ENCODE measurements at regions not wholly inside any gene's neighbourhood (a gene's known extent, or its start where the extent isn't known, plus 50 kb on each side); places are given as distances from the start of the nearest gene placed in this dataset.

DNA sequence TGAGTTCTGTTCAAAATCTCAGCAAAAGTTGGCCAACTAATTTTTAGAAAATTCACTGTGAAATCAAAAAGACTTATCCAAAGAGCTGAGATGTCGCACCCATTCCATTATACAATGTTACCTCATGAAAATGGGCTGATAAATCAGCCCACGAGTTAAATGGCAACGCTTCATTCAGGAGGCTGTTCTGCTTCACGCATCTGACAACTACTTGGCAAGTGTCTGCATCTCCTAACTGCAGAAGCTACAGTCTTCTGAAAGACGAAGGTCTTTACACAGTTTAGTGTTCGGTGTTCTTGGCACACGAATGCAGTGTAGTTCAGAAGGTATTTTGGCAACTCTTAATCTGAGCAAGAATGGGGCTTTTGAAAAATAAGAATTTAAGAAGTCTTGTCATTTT, 166.6 kb upstream of the DKK2 start:
- no peaks in the 10 kb centered on the region for H3K36me3 ChIP-seq
- no peak overlapping the region for H3K4me3 ChIP-seq
- 81 to 87% methylated on average over 7 of the region's 7 CpGs for WGBS, 2 donors
- no peaks in the 10 kb centered on the region for H3K9me3 ChIP-seq
- H3K27me3 ChIP-seq, result no peaks in the 10 kb centered on the region
- intact Hi-C loops (cut with DNase I), result loop anchor here (5.0 kb wide), 1 partner anchor 40 kb away; no protein-coding TSS in a partner anchor
- H3K27ac ChIP-seq, result peak overlapping the region in 3 of 4 donors; percentile 54 to 61 (median 59)
- TF ChIP-seq EP300 (IDR thresholded peaks at IDR 0.05), result peak in 1 of 4 donors; percentile 29
- peak; percentile 67 to 91 (median 78) for TF ChIP-seq POLR2AphosphoS5 (IDR thresholded peaks at IDR 0.05)
- no peak for TF ChIP-seq POLR2A (IDR thresholded peaks at IDR 0.05)
- H3K4me1 ChIP-seq, result peaks cover 0 to 13% (median 10%) of the 10 kb centered on the region in 4 donors
- DNase-seq, result no peak

- Histone ChIP-seq H3K4me3 (no peak overlapping the region), H3K27me3 (no peaks in the 10 kb centered on the region), H3K4me1 (peaks cover 0 to 34% (median 25%) of the 10 kb centered on the region in 4 donors), H3K36me3 (no peaks in the 10 kb centered on the region), H3K27ac (no peak overlapping the region), H3K9me3 (no peaks in the 10 kb centered on the region)
- TF ChIP-seq POLR2AphosphoS5 (IDR thresholded peaks at IDR 0.05), result no peak
- TF ChIP-seq, protein P1, sequence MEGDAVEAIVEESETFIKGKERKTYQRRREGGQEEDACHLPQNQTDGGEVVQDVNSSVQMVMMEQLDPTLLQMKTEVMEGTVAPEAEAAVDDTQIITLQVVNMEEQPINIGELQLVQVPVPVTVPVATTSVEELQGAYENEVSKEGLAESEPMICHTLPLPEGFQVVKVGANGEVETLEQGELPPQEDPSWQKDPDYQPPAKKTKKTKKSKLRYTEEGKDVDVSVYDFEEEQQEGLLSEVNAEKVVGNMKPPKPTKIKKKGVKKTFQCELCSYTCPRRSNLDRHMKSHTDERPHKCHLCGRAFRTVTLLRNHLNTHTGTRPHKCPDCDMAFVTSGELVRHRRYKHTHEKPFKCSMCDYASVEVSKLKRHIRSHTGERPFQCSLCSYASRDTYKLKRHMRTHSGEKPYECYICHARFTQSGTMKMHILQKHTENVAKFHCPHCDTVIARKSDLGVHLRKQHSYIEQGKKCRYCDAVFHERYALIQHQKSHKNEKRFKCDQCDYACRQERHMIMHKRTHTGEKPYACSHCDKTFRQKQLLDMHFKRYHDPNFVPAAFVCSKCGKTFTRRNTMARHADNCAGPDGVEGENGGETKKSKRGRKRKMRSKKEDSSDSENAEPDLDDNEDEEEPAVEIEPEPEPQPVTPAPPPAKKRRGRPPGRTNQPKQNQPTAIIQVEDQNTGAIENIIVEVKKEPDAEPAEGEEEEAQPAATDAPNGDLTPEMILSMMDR (IDR thresholded peaks at IDR 0.05), result no peak
- no peak for TF ChIP-seq POLR2A (IDR thresholded peaks at IDR 0.05)
- no peak for TF ChIP-seq EP300 (IDR thresholded peaks at IDR 0.05)
- WGBS, 2 donors, result 16 to 68% methylated on average over 4 of the region's 4 CpGs
- no peak for DNase-seq
- intact Hi-C loops (cut with DNase I), result loop anchor here (10.0 kb wide), 1 partner anchor 468 kb away; no protein-coding TSS in a partner anchor
These were observed 161.0 kb upstream of the DKK2 start for GRCh38 chr4:107197121-107197520.

- TF ChIP-seq, protein P1 (IDR thresholded peaks at IDR 0.05), result no peak
- TF ChIP-seq POLR2AphosphoS5 (IDR thresholded peaks at IDR 0.05), result no peak
- TF ChIP-seq POLR2A (IDR thresholded peaks at IDR 0.05), result no peak
- no peak for TF ChIP-seq EP300 (IDR thresholded peaks at IDR 0.05)
- WGBS, 2 donors, result 57 to 87% methylated on average over 2 of the region's 2 CpGs
- H3K9me3 ChIP-seq, result no peaks in the 10 kb centered on the region
These were observed 160.2 kb upstream of the DKK2 start for GRCh38 chr4:107196312-107196711.

GRCh38 chr4:107194005-107194404, 157.9 kb upstream of the DKK2 start:
- WGBS, 2 donors, result 89 to 90% methylated on average over 4 of the region's 4 CpGs
- H3K36me3 ChIP-seq, result no peaks in the 10 kb centered on the region

More at GRCh38 chr4:107196312-107196711, 160.2 kb upstream of the DKK2 start:
- Histone ChIP-seq H3K27me3 (no peaks in the 10 kb centered on the region), H3K27ac (peak overlapping the region in 3 of 4 donors; percentile 9 to 22 (median 14)), H3K36me3 (no peaks in the 10 kb centered on the region), H3K4me1 (peaks cover 0 to 32% (median 25%) of the 10 kb centered on the region in 4 donors), H3K4me3 (no peak overlapping the region)
- DNase-seq, result no peak
- intact Hi-C loops (cut with DNase I), result loop anchor here (10.0 kb wide), 1 partner anchor 468 kb away; no protein-coding TSS in a partner anchor

DNA sequence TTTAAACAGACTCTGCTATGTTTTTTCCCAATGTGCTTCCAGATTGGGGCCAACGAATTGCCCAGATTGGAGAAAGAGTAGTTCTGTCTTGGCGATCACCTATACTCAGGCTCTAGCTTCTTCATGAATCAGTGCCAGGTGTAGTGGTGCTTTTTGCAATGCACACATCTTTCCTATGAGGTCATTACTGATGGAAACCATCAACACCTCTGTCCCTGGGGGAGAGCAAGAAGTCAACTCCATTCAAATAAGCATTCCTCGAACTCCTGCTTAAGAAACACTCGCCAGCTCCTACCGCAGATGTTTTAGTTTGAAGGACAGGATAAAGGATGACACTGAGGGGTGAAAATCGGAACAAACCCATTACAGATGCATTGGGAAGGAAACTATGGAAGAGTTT, 156.5 kb upstream of the DKK2 start:
- DNase-seq, result no peak
- Histone ChIP-seq H3K4me1 (peaks cover 0 to 42% (median 28%) of the 10 kb centered on the region in 4 donors), H3K27ac (no peak overlapping the region), H3K4me3 (no peak overlapping the region), H3K36me3 (no peaks in the 10 kb centered on the region), H3K27me3 (no peaks in the 10 kb centered on the region), H3K9me3 (no peaks in the 10 kb centered on the region)
- intact Hi-C loops (cut with DNase I), result loop anchor here (10.0 kb wide), 1 partner anchor 472 kb away; no protein-coding TSS in a partner anchor
- 89 to 90% methylated on average over 6 of the region's 6 CpGs for WGBS, 2 donors
- TF ChIP-seq, protein P1 (IDR thresholded peaks at IDR 0.05), result no peak
- TF ChIP-seq POLR2A (IDR thresholded peaks at IDR 0.05) (no peak), EP300 (IDR thresholded peaks at IDR 0.05) (no peak), POLR2AphosphoS5 (IDR thresholded peaks at IDR 0.05) (no peak)

More at GRCh38 chr4:107194005-107194404, 157.9 kb upstream of the DKK2 start:
- H3K4me3 ChIP-seq, result no peak overlapping the region
- intact Hi-C loops (cut with DNase I), result loop anchor here (10.0 kb wide), 1 partner anchor 471 kb away; no protein-coding TSS in a partner anchor
- H3K27me3 ChIP-seq, result no peaks in the 10 kb centered on the region
- no peak for TF ChIP-seq EP300 (IDR thresholded peaks at IDR 0.05)
- TF ChIP-seq, protein P1 (IDR thresholded peaks at IDR 0.05), result no peak
- no peak overlapping the region for H3K27ac ChIP-seq
- peaks cover 0 to 36% (median 28%) of the 10 kb centered on the region in 4 donors for H3K4me1 ChIP-seq
- DNase-seq, result no peak
- no peaks in the 10 kb centered on the region for H3K9me3 ChIP-seq
